Effector memory CD8-positive, alpha-beta T cell (primary cell): ENCODE measurements at regions not wholly inside any gene's neighbourhood (a gene's known extent, or its start where the extent isn't known, plus 50 kb on each side); places are given as distances from the start of the nearest gene placed in this dataset.
"Not testable (repeated sequence)": the region's sequence is repeated elsewhere in the genome, so short reads cannot be mapped to it uniquely, and the experiment has no call there.

ENCODE experiments used
- ATAC-seq: fragments of 150-1000 bp; cut with Tn5 transposase; replicated peaks from 2 replicates; pipeline ENCODE4 v1.10.0; 2021; ENCODE audit warnings: mild to moderate bottlenecking, moderate library complexity
- DNase-seq, 3 experiments: peaks; one replicate each; pipeline ENCODE4 v3.0.0; 2021
- H3K27ac Mint-ChIP-seq, 2 donors: one replicate each; pipeline ENCODE4 v1.8.0; 2022; ENCODE audit warnings: mild to moderate bottlenecking in 2 of 2, mixed read lengths in 2 of 2, moderate library complexity in 2 of 2
- H3K27me3 Mint-ChIP-seq, 2 donors: one replicate each; pipeline ENCODE4 v1.8.0; 2022; ENCODE audit warnings: mixed read lengths in 2 of 2
- H3K36me3 Mint-ChIP-seq: one replicate; pipeline ENCODE4 v1.8.0; 2022; ENCODE audit warnings: mild to moderate bottlenecking, moderate library complexity, mixed read lengths; ENCODE audit not compliant: insufficient read depth
- H3K4me1 Mint-ChIP-seq, 2 donors: one replicate each; pipeline ENCODE4 v1.8.0; 2022; ENCODE audit warnings: low read depth in 2 of 2, mixed read lengths in 2 of 2
- H3K4me3 Mint-ChIP-seq, 2 donors: one replicate each; pipeline ENCODE4 v1.8.0; 2022; ENCODE audit warnings: mild to moderate bottlenecking in 2 of 2, mixed read lengths in 2 of 2, moderate library complexity in 2 of 2
- H3K9me3 Mint-ChIP-seq, 2 donors: one replicate each; pipeline ENCODE4 v1.8.0; 2022; ENCODE audit warnings: mixed read lengths in 2 of 2

DNA sequence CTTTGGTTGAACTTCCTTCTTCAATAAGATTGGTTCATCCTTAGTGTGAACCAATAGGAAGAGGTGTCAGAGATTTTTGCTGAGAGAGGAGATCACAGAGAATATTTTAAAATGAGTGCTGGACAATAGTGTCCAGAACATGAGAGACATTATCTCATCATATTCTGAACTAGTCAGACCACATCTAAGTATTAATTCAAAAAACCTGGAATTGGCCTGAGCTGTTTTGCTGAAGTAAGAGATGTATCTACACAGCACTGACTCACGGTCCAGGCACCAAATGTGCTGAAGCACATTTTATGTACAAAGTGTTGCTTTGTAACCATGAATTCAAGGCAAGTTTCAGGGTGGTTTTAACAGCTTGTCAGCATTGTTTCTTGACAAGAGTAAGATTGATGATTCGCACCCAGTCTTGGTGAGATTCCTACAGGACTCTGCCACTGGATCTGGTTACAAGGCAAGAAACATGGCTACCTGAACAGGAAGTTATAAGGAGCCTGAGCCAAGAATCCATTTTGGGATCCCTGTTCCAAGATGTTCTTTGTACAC, 178.2 kb upstream of the HEY2 start:
- DNase-seq: no peak
- no peaks in the 10 kb centered on the region for H3K36me3 Mint-ChIP-seq
- no peak for ATAC-seq
- no peak overlapping the region for H3K4me3 Mint-ChIP-seq
- H3K27ac Mint-ChIP-seq: no peak overlapping the region
- no peaks in the 10 kb centered on the region for H3K9me3 Mint-ChIP-seq
- peaks cover 11 to 28% of the 10 kb centered on the region in 2 donors for H3K27me3 Mint-ChIP-seq
- no peaks in the 10 kb centered on the region for H3K4me1 Mint-ChIP-seq

DNA sequence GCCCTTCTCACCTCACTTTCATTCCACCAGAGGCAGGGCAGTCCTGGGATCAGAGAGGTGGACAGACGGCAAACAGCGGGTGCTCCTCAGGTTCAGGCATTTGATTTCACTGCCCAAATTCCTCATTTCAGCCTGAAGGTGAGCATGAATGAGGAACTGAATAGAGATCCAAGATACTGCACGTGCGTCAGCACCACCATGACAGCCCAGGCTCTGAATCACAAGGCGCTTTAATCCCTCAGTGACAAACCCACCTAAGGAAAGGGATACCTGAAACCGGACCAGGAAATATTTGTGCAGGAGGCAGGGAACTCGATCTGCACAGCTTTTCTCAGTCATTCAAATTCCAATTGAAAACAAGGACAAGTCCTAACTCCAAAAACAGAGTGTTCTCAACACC, 174.8 kb upstream of the HEY2 start:
- DNase-seq: no peak
- Mint-ChIP-seq H3K4me3 (no peak overlapping the region), H3K9me3 (no peaks in the 10 kb centered on the region), H3K4me1 (no peaks in the 10 kb centered on the region), H3K36me3 (no peaks in the 10 kb centered on the region), H3K27ac (no peak overlapping the region), H3K27me3 (peaks cover 16 to 22% of the 10 kb centered on the region in 2 donors)
- ATAC-seq: no peak

DNA sequence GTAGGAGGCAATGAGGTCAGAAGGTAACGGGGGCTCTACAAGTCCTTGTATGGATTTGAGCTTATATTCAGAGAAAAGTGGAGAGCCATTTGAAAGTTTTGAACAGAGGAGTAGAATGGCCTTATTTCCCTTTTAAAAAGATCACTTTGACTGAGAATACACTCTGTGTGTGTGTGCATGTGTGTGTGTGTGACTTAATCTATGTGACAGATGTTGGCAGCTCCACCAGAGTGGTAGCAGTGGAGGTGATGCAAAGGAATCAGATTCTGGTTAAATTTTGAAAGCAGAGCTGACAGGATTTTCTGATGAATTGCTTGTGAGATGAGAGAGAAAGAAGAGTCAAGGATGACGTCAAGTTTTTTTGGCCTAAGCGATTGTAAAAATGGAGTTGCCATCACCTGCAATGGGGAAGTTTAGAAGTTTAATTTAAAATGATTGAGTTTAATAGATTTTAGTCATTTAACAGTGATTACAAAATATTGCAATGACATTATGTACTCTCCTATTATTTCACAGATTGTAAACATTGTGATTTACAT, 172.2 kb upstream of the HEY2 start:
- H3K27ac Mint-ChIP-seq: no peak overlapping the region

DNA sequence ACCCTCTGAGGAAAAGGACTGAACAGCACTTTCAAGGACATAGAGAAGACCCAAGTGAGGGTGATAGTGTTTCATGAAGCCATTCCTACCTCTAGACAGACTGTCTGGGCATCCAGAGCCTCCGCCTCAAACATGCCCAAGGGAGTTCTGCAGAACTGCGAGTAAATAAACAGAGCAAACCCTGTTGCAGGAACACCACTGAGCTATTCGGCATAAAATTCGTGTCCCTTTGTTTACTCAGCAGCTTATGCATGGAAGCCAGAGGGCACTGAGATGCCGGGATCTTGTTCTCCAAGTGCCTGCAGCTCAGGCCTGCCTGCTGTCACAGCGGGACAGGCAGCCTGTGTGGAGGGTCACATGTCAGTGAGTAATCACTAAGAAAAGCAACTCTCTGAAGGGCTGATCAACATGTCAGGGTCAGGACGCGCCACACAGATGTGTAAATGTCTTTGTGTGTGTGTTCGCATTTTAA, 164.9 kb upstream of the HEY2 start:
- Mint-ChIP-seq H3K4me1 (no peaks in the 10 kb centered on the region), H3K9me3 (no peaks in the 10 kb centered on the region), H3K27me3 (peaks cover 34 to 46% of the 10 kb centered on the region in 2 donors), H3K4me3 (no peak overlapping the region), H3K36me3 (no peaks in the 10 kb centered on the region), H3K27ac (no peak overlapping the region)
- DNase-seq: no peak
- no peak for ATAC-seq

More for the DNA sequence above, 172.2 kb upstream of the HEY2 start:
- Mint-ChIP-seq H3K4me1 (no peaks in the 10 kb centered on the region), H3K36me3 (no peaks in the 10 kb centered on the region), H3K9me3 (no peaks in the 10 kb centered on the region), H3K27me3 (peaks cover 16 to 20% of the 10 kb centered on the region in 2 donors), H3K4me3 (no peak overlapping the region)
- no peak for DNase-seq
- ATAC-seq: no peak

DNA sequence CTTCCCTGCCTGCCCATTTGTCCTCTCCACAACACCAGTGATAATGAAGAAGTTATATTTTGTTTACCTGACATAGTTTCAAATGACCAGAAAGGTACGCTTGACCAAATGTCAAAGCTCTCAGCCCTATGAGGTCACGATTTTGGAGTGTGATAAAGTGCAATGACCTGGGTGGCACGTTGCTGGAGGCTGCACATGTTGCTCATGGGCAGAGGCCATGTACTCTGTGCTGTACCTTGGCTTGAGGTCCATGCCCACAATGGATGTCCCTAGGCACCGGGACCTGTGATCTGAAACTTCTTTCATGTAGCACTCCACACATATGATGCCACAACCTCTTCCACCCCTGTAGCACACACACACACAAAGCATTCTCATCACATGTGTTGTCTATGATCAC, 164.0 kb upstream of the HEY2 start:
- H3K36me3 Mint-ChIP-seq: no peaks in the 10 kb centered on the region
- no peaks in the 10 kb centered on the region for H3K9me3 Mint-ChIP-seq
- no peak for ATAC-seq
- H3K4me1 Mint-ChIP-seq: no peaks in the 10 kb centered on the region
- no peak overlapping the region for H3K27ac Mint-ChIP-seq
- H3K4me3 Mint-ChIP-seq: no peak overlapping the region
- peaks cover 34 to 51% of the 10 kb centered on the region in 2 donors for H3K27me3 Mint-ChIP-seq
- DNase-seq: no peak

DNA sequence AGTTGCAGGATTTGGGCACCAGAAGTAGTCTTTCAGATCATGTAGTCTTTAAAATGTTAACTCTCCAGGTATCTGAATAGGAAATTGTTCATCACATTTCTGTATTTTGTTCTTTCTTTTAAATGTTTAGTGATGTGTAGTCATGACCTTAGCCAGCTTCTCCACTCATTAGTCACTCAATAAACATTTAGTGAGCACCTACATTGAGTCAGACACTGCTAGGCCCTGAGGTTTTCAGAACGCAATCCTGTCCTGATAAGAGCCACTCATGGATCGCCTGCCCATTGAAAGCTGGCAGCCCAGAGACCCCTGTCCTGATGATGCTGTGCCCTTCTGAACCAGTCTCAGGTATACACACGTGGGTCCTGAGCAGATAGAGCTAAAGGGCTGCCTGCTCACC, 163.4 kb upstream of the HEY2 start:
- H3K27ac Mint-ChIP-seq: no peak overlapping the region

DNA sequence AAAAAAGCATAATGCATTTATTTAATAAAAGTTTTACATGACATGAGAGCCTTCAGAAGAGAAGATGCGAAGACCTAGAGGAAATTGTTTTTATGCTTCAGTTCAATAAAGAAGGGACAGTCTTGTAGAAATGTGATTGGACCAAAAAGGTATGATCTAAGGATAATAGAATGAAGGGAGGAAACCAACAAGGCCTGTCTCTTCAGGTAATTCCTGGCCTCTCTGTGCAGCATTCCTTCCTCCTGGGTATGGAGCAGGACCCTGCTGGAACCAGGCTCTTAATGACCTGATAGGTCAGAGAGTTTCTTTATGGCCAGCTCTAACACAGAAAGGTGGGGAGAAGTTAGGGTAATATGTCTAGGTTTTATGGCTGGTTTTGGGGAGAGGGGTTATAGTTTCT, 162.8 kb upstream of the HEY2 start:
- peaks cover 34 to 51% of the 10 kb centered on the region in 2 donors for H3K27me3 Mint-ChIP-seq

More for the DNA sequence above, 163.4 kb upstream of the HEY2 start:
- no peaks in the 10 kb centered on the region for H3K9me3 Mint-ChIP-seq
- no peak overlapping the region for H3K4me3 Mint-ChIP-seq
- no peaks in the 10 kb centered on the region for H3K36me3 Mint-ChIP-seq
- peaks cover 34 to 51% of the 10 kb centered on the region in 2 donors for H3K27me3 Mint-ChIP-seq
- no peak for DNase-seq
- no peaks in the 10 kb centered on the region for H3K4me1 Mint-ChIP-seq
- no peak for ATAC-seq

DNA sequence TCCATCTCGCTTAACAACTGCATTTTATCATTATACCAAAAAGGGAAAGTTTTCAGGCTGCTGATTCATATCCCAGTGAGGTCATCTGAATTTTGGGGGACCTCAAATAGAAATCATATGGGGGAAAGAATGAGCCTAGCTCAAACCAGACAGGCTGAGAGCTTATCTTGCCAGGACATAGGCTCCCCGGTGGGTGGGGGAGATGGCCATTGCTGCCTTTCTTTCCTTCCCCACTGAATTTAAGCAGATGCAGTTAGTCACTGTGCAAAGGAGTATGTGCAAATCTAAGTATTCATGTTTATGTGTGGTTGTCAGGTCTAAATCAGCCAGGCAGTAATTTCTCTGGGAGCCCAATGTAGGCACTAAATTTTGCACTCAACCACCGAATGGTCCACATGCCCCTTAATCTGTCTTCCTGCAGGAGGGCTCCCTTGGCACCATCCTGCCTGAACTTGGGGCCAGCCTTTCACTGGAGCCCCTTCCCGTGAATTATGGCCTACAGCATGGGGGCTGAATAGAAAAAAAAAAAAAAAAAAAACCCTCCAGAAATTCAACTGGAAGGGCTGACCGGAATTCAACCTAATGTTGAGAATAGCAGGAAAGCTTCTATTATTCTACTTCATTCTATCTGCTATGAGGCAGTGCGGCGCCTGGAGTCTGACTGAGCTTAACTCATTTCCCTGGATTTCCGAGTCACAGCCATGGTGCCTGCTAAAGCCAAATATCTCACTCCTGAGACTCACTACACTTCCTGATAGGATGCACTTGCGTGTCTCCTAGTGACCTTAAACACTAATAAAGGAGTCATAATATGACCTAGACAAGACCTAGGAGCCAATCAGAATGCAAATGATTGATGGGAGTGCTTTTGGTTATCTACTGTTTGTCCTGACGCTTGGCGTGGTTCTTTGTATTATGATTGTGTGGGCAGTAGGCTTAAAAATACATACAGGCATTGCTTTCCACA, 161.5 kb upstream of the HEY2 start:
- H3K27ac Mint-ChIP-seq: no peak overlapping the region
- no peak for ATAC-seq
- DNase-seq: no peak
- H3K9me3 Mint-ChIP-seq: no peaks in the 10 kb centered on the region
- no peaks in the 10 kb centered on the region for H3K36me3 Mint-ChIP-seq
- no peaks in the 10 kb centered on the region for H3K4me1 Mint-ChIP-seq
- H3K27me3 Mint-ChIP-seq: peaks cover 28 to 51% of the 10 kb centered on the region in 2 donors
- H3K4me3 Mint-ChIP-seq: no peak overlapping the region

More for the DNA sequence above, 162.8 kb upstream of the HEY2 start:
- H3K9me3 Mint-ChIP-seq: no peaks in the 10 kb centered on the region
- no peak overlapping the region for H3K27ac Mint-ChIP-seq
- ATAC-seq: no peak
- DNase-seq: no peak
- H3K4me1 Mint-ChIP-seq: no peaks in the 10 kb centered on the region
- H3K36me3 Mint-ChIP-seq: no peaks in the 10 kb centered on the region
- no peak overlapping the region for H3K4me3 Mint-ChIP-seq

DNA sequence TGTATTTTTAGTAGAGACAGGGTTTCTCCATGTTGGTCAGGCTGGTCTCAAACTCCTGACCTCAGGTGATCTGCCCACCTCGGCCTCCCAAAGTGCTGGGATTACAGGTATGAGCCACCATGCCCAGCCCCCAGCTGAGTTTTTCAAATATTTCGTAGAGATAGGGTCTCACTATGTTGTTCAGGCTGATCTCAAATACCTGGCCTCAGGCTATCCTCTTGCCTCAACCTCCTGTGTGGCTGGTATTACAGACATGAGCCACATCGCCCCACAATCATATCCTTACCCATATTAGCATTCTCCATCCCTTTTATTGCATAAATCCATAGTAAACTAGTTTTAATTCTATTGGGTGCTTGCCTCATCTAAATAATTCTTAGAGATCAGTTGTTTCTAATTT, 157.6 kb upstream of the HEY2 start:
- H3K27me3 Mint-ChIP-seq: peaks cover 7 to 22% of the 10 kb centered on the region in 2 donors
- H3K4me3 Mint-ChIP-seq, H3K36me3 Mint-ChIP-seq, H3K9me3 Mint-ChIP-seq, H3K4me1 Mint-ChIP-seq, H3K27ac Mint-ChIP-seq, DNase-seq, ATAC-seq: not testable (repeated sequence)

- H3K9me3 Mint-ChIP-seq: no peaks in the 10 kb centered on the region
- H3K27ac Mint-ChIP-seq: no peak overlapping the region
- no peaks in the 10 kb centered on the region for H3K36me3 Mint-ChIP-seq
- no peak overlapping the region for H3K4me3 Mint-ChIP-seq
- DNase-seq (no peak), ATAC-seq (no peak)
- H3K4me1 Mint-ChIP-seq: no peaks in the 10 kb centered on the region
- H3K27me3 Mint-ChIP-seq: peaks cover 8 to 21% of the 10 kb centered on the region in 2 donors
Observed at GRCh38 chr6:125593746-125594145, 155.7 kb upstream of the HEY2 start.

GRCh38 chr6:125596020-125596419, 153.4 kb upstream of the HEY2 start:
- H3K9me3 Mint-ChIP-seq: no peaks in the 10 kb centered on the region
- DNase-seq: no peak
- H3K4me1 Mint-ChIP-seq: no peaks in the 10 kb centered on the region
- no peaks in the 10 kb centered on the region for H3K36me3 Mint-ChIP-seq
- no peak for ATAC-seq
- no peak overlapping the region for H3K27ac Mint-ChIP-seq
- H3K27me3 Mint-ChIP-seq: peaks cover 16 to 17% of the 10 kb centered on the region in 2 donors
- no peak overlapping the region for H3K4me3 Mint-ChIP-seq

DNA sequence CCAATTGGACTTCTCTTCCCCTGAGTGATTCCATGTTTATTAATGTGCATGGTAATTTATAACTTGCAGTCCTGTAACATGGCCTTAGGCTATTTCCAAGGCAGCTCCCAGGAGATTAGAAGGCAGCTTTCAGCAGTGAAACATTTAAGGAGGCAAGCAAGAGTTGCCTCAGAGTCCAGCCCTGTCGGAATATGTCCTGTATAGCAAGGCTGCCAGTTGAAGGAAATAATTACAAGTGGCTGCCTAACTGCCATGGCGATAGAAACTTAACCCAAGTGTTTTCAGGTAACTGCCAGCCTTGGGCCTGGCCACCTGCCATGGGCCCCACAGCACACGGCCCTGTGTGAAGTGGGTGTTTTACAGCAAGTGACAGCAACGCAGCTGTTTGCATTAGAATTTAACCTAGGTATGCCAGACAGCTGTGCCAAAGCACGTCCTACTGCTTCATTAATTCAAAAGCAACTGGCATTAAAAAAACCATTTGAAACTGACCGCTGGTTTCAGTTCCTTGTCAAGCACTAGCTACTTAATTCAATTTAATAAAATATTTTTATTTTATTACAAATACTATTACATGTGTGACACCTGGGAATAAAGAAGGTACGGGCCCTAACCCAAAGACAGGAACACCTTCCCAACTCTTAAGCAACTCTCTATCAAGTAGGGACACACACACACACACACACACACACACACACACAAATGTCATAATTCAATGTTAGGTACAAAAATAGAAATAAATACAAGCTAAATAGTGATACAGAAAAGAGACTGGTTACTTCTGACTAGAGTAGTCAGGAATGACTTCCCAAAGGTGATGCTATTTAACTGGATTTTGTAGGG, 151.8 kb upstream of the HEY2 start:
- Mint-ChIP-seq H3K4me1 (no peaks in the 10 kb centered on the region), H3K27ac (no peak overlapping the region), H3K27me3 (peaks cover 16 to 17% of the 10 kb centered on the region in 2 donors), H3K9me3 (no peaks in the 10 kb centered on the region), H3K4me3 (no peak overlapping the region), H3K36me3 (no peaks in the 10 kb centered on the region)
- DNase-seq (no peak), ATAC-seq (no peak)

DNA sequence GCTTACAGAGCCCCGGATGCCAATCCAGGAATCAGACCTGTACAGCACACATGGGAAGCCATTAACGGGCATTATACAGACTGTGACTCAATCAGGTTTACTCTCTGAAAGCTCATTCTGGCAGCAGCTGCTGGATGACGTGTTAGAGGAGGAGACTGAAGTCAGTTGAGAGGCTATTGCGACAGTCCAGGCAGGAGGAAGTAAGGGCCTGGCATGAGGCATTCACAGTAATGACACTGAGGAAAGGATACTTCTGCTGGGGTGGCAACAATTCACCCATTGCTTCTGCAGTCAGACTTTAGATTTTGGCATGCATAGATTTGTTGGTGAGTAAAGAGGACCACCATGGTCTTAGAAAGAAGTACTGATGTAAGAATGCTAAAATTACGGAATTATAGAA, 151.0 kb upstream of the HEY2 start:
- no peaks in the 10 kb centered on the region for H3K9me3 Mint-ChIP-seq
- no peaks in the 10 kb centered on the region for H3K36me3 Mint-ChIP-seq
- H3K4me1 Mint-ChIP-seq: no peaks in the 10 kb centered on the region
- ATAC-seq (no peak), DNase-seq (no peak)
- no peak overlapping the region for H3K4me3 Mint-ChIP-seq
- H3K27ac Mint-ChIP-seq: no peak overlapping the region
- peaks cover 16 to 21% of the 10 kb centered on the region in 2 donors for H3K27me3 Mint-ChIP-seq
